ENCODE measurements at regions not wholly inside any gene's neighbourhood (a gene's known extent, or its start where the extent isn't known, plus 50 kb on each side); places are given as distances from the start of the nearest gene placed in this dataset.

DNA sequence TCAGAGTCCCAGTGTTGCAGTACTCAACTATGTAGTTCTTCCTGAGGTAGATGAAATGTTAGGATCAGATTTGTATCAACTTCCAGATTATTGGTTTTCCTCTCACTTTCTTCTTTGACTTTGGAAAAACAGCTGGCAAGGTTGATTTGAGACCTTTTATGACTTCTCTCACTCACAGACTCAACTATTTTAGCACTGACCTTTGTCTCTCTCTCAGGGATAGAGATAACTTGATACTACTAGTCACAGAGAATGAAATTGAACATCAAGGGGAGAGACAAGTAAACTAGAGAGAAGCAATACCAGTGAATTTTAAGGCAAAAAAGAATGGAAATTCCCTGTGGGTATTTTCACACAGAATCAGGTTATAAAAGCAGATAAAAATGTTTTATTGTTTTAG lies 159.7 kb upstream of the B3GALT2 start:
- TF ChIP-seq POLR2AphosphoS5 (IDR thresholded peaks at IDR 0.05; ENCODE audit: low read depth, low read length): no peak
- no peak for TF ChIP-seq SIN3A (IDR thresholded peaks at IDR 0.05; ENCODE audit: borderline replicate concordance, insufficient read depth, low read length)
- TF ChIP-seq TAF1 (IDR thresholded peaks at IDR 0.05; ENCODE audit: borderline replicate concordance, insufficient read depth, low read length): no peak
- TF ChIP-seq, protein P1, sequence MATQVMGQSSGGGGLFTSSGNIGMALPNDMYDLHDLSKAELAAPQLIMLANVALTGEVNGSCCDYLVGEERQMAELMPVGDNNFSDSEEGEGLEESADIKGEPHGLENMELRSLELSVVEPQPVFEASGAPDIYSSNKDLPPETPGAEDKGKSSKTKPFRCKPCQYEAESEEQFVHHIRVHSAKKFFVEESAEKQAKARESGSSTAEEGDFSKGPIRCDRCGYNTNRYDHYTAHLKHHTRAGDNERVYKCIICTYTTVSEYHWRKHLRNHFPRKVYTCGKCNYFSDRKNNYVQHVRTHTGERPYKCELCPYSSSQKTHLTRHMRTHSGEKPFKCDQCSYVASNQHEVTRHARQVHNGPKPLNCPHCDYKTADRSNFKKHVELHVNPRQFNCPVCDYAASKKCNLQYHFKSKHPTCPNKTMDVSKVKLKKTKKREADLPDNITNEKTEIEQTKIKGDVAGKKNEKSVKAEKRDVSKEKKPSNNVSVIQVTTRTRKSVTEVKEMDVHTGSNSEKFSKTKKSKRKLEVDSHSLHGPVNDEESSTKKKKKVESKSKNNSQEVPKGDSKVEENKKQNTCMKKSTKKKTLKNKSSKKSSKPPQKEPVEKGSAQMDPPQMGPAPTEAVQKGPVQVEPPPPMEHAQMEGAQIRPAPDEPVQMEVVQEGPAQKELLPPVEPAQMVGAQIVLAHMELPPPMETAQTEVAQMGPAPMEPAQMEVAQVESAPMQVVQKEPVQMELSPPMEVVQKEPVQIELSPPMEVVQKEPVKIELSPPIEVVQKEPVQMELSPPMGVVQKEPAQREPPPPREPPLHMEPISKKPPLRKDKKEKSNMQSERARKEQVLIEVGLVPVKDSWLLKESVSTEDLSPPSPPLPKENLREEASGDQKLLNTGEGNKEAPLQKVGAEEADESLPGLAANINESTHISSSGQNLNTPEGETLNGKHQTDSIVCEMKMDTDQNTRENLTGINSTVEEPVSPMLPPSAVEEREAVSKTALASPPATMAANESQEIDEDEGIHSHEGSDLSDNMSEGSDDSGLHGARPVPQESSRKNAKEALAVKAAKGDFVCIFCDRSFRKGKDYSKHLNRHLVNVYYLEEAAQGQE (IDR thresholded peaks at IDR 0.05; ENCODE audit: insufficient read depth in 1 of 2, low read depth in 2 of 2, low read length in 2 of 2): no peak
- no peak for TF ChIP-seq FOXP2 (optimal IDR thresholded peaks at IDR 0.05; ENCODE audit: borderline replicate concordance, extremely low read depth, extremely low read length, insufficient read depth)
